ENCODE measurements at regions not wholly inside any gene's neighbourhood (a gene's known extent, or its start where the extent isn't known, plus 50 kb on each side); places are given as distances from the start of the nearest gene placed in this dataset.

GRCh38 chr6:143621876-143622605 lies 55.7 kb upstream of the PHACTR2 start:
- no peak overlapping the region for H3K4me3 ChIP-seq
- TF ChIP-seq POLR2A (IDR thresholded peaks at IDR 0.05), result no peak
- TF ChIP-seq POLR2AphosphoS5 (IDR thresholded peaks at IDR 0.05), result no peak
- TF ChIP-seq CTCF (IDR thresholded peaks at IDR 0.05), result no peak
- TF ChIP-seq EP300 (IDR thresholded peaks at IDR 0.05), result no peak
- no peaks in the 10 kb centered on the region for H3K27me3 ChIP-seq
- DNase-seq, result no peak
- no peak overlapping the region for H3K27ac ChIP-seq
- no peaks in the 10 kb centered on the region for H3K9me3 ChIP-seq
- intact Hi-C loops (cut with DNase I; ENCODE audit: low total_unique reads), result no loop called here
- WGBS, 5 donors, result 84 to 90% (median 85%) methylated on average over 7 of the region's 7 CpGs
- peaks cover 0 to 25% (median 6%) of the 10 kb centered on the region in 4 donors for H3K4me1 ChIP-seq
- no peaks in the 10 kb centered on the region for H3K36me3 ChIP-seq

- Histone ChIP-seq H3K9me3 (no peaks in the 10 kb centered on the region), H3K4me3 (no peak overlapping the region), H3K27ac (no peak overlapping the region), H3K27me3 (no peaks in the 10 kb centered on the region), H3K36me3 (no peaks in the 10 kb centered on the region), H3K4me1 (peaks cover 0 to 25% (median 6%) of the 10 kb centered on the region in 4 donors)
- WGBS, 5 donors, result 93 to 99% (median 94%) methylated on average over 8 of the region's 8 CpGs
- TF ChIP-seq EP300 (IDR thresholded peaks at IDR 0.05), result no peak
- TF ChIP-seq POLR2AphosphoS5 (IDR thresholded peaks at IDR 0.05), result no peak
- TF ChIP-seq CTCF (IDR thresholded peaks at IDR 0.05), result no peak
- TF ChIP-seq POLR2A (IDR thresholded peaks at IDR 0.05), result no peak
- intact Hi-C loops (cut with DNase I; ENCODE audit: low total_unique reads), result no loop called here
- DNase-seq, result no peak
These were observed 56.4 kb upstream of the PHACTR2 start for GRCh38 chr6:143621159-143621873.

- Histone ChIP-seq H3K27me3 (no peaks in the 10 kb centered on the region), H3K4me3 (no peak overlapping the region), H3K36me3 (no peaks in the 10 kb centered on the region), H3K4me1 (peaks cover 0 to 25% (median 6%) of the 10 kb centered on the region in 4 donors), H3K9me3 (no peaks in the 10 kb centered on the region), H3K27ac (peak overlapping the region in 1 of 5 donors; percentile 25)
- WGBS, 5 donors, result 45 to 57% (median 51%) methylated on average over 3 of the region's 3 CpGs
- DNase-seq, result peak in 1 of 2 donors; percentile 46
- TF ChIP-seq POLR2AphosphoS5 (IDR thresholded peaks at IDR 0.05) (no peak), EP300 (IDR thresholded peaks at IDR 0.05) (no peak), POLR2A (IDR thresholded peaks at IDR 0.05) (no peak), CTCF (IDR thresholded peaks at IDR 0.05) (no peak)
- intact Hi-C loops (cut with DNase I; ENCODE audit: low total_unique reads), result no loop called here
These were observed 57.3 kb upstream of the PHACTR2 start for GRCh38 chr6:143620447-143620846.

GRCh38 chr6:143619824-143620401 lies 57.9 kb upstream of the PHACTR2 start:
- intact Hi-C loops (cut with DNase I; ENCODE audit: low total_unique reads), result no loop called here
- Histone ChIP-seq H3K27ac (peak overlapping the region in 1 of 5 donors; percentile 25), H3K27me3 (no peaks in the 10 kb centered on the region), H3K4me3 (no peak overlapping the region), H3K9me3 (no peaks in the 10 kb centered on the region), H3K4me1 (peaks cover 0 to 25% (median 8%) of the 10 kb centered on the region in 4 donors), H3K36me3 (no peaks in the 10 kb centered on the region)
- peak in 1 of 2 donors; percentile 57 for DNase-seq
- TF ChIP-seq EP300 (IDR thresholded peaks at IDR 0.05) (no peak), POLR2A (IDR thresholded peaks at IDR 0.05) (no peak), CTCF (IDR thresholded peaks at IDR 0.05) (no peak), POLR2AphosphoS5 (IDR thresholded peaks at IDR 0.05) (no peak)
- 47 to 60% (median 51%) methylated on average over 8 of the region's 8 CpGs for WGBS, 5 donors
